SHP77 treated with DMSO at 0.1 percent for 48 hours (cell line): ENCODE measurements at regions not wholly inside any gene's neighbourhood (a gene's known extent, or its start where the extent isn't known, plus 50 kb on each side); places are given as distances from the start of the nearest gene placed in this dataset.
"Not testable (repeated sequence)": the region's sequence is repeated elsewhere in the genome, so short reads cannot be mapped to it uniquely, and the experiment has no call there.

Experiments
- DNase-seq: peaks from one replicate; lab custom pipeline; 2025; lab: John Stamatoyannopoulos, UW

DNA sequence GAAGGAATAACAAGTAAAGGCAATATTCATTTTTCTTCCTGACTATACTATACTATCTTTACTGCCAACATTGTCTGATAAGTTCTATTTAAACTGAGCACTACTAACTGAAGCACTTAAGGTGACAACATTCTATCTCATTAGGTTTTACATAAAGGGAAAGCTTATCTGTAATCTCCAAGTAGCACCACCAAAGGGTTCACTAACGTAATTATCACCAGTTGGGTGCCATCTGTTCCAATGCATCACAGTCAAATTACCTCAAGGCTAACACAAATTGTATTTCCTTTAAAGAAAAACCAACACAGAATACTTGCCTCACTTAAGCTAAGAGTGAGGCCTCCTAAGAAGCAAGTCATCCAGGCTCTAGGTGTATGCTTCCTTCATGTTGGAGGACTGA, 453.8 kb downstream of the RAP2B start:
- DNase-seq = no peak

DNA sequence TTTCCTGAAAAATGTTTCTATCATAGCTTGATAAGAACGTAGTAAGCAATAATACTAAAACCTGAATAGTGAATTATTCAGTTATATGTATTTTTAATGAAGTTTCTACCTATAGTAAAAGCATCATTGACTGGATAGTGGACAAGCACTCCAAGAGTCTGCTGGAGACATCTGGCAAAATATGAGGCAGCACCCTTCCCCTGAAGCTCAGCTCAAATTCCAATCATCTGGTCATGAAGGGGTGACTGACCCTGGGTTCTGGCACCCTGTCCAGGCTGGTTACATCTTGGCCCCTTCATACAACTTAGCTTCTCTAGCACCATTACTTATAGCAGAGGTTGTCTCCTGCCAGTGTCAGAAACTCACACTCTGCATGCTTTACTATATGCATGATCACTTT, 455.4 kb downstream of the RAP2B start:
- no peak for DNase-seq

- DNase-seq = no peak
Measured at GRCh38 chr3:153618176-153618575, 456.1 kb downstream of the RAP2B start.

DNA sequence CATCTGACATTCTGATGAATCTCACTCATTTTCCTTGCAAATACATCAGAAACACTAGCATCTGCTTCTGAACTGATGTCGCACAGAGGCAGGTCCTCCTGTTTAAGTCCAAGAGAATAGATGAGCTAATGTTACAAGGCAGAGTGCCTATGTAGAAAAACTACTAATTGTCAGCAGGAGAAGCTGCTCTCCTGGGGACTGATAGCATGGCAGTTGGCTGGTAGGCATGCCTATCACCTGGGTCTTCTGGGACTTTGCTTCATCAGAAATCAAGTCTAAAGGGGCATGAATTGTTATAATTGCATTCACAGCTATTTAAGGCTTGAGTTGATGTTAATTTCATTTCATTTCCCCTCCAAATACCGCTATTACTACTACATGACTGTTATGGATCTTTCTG, 457.2 kb downstream of the RAP2B start:
- DNase-seq = no peak

DNA sequence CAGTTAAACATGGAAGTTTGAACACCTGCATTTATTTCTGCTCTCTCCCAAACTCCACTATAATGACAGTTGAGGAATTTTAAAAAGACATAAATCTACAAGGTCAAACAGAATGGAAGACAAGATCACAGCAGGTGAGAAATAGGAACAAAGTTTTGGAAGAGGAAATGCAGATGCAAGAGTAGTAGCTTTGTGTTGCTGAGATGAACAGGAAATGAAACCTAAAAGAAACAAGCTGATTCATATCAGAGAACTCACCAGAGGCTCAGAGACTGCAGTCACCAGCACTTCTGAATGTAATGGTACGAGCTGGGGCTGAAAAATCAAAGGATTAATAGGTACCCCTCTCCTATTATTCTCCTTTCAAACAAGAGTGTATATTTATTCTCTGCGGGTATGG, 459.9 kb downstream of the RAP2B start:
- DNase-seq = no peak

DNA sequence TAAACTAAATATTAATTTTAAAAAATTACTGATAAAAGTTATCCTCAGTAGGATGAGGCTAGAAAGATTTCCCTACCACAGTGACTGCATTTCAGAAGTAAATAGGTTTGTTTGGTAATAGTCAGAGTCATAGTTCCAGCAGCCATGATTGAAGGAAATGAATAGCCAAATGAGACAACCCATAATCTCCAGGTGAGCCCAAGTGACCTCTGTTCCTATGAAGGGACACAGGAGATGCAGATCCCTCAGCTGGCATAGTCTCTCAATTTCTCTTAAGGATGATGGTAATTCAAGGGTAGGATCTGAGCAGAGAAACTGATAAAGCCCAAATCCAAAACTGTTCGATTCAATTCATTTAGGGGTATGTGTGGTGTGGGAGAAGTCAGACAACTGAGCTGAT, 461.8 kb downstream of the RAP2B start:
- no peak for DNase-seq

DNA sequence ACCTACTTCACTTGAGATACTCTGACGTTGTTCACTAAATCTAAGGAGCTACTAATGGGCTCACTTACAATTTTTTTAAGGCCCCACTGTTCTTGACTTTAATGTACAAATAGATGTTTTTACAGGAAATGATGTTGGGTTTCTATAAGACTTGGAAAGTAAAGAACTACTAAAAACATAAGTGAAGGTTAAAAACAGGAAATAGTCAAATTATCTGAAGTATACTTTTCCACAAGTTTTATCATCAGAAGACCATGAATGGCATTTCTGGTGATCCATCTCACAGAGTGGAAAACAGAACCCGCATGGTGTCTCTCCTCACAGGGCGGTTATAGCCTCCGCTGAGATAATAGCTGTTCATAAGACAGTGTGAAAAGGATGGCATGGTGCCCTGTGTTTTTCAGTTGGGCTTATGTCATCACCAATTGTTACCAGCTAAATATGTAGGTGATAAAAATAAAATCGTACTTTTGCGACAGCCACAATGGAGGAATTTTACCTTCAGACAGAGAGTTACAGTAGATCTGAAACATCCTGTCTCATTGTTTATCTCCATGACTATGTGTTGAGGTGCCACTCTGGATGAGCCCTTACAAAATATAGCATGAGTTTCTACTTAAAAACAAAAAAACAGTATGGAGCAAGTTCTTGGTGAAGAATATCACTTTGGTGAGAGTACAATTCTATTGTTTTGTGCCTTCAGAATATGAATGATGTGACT, 462.4 kb downstream of the RAP2B start:
- DNase-seq = no peak

DNA sequence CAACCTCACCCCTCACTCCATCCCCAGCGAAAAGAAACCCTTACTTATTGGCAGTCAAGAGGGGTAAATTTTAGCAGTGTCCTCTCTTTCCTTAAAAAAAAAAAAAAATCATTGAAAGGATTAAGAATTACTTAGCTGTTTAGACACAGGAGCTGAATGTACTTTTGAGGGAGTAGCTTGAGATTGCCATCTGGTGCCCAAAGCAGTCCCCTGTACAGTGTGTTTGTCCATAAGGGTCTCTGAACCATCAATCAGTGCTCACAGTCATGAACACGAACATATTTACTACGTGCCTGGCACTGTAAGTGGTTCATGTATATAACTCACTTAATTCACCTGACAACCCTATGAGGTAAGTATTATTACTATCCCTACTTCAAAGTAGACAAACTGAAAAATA, 463.5 kb downstream of the RAP2B start:
- DNase-seq = no peak

DNA sequence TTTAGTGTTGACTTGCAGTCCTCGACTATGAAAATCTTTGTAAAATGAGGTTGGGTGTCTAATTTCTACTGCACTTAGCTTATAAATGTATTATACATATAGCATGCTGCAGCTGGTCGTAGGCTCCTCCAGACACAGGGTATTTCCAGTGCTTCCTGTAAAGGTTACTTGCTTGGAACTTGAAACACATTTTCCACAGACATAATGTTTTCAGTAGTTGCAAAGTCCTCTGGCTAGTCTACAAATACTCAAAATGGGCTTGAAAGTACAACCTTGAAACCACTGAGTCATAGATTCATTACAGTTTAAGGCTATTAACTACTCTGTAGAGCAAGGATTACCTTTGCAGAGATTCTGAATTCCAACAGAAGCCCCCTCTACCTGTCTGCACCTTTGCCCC, 464.1 kb downstream of the RAP2B start:
- no peak for DNase-seq

DNA sequence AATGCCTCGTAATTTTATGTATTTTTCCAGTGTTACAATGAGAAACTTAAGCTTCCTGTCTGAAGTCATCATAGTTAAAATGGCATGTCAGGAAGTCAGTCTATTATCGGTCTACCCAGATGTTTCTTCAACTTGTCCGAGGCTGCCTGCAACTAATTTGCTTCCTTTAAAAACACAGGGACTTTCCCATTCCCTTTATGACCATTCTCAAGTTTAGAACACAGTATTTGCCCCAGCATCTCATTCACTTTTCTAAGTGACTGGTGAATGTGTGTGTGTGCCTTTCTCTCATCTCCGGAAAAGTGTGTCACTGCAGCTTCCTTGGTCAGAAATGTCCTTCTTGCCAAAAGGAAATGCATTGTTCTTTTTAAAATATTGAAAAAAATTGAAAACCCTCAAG, 466.6 kb downstream of the RAP2B start:
- DNase-seq = no peak

DNA sequence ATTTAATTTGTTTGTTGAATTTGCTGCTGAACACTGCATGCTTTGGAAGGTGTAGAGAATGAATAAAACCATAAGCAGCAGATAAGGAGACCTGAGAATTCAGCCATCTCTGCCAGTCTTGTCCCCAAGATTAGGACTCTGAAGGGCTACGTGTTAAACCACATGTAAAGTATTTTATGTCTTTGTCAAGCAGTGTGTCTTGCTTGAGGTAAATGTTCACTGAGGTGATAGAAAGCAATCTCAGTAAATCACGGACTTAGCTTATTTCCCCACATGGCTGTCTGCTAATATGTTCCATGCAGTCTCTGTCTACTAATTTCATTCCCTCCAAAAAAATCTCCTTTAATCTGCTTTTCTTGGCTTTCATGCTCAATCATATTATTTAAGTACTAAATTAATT, 467.1 kb downstream of the RAP2B start:
- DNase-seq = no peak

DNA sequence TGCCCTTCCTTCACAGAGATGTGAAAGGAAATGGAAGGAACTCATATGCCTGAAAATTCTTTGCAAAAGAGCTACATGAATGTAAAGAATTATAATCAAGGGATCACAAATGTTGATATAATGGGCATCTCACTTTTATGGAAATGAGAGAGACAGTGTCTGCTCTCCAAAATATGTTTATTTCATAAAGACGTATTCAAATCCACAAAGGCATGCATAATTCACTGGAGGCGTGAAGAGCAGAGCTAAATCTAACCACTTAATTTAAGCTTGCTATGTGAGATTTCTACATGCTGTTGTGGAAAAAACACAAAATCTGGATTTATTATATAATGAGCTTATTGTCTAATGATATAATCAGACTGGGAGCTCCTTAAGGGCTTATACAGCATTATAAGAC, 469.1 kb downstream of the RAP2B start:
- no peak for DNase-seq

DNA sequence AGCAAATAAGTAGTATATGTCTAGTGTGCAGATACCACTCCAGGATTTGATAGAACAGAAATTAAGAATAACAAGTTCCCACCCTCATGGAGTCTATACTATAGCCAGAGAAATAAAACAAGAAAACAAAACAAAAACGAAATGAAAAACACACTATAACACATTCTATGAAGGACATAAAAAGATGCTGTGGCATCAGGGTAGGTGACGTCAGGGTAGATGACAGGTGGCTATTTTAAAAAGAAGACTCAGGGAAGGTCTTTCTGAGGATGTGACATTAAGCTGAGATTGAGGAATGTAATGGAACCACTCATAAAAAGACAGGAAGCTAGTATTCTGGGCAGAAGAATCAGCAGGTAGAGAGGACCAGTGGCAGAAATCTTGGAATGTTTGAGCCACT, 469.6 kb downstream of the RAP2B start:
- no peak for DNase-seq

- no peak for DNase-seq
Measured at GRCh38 chr3:153633407-153633806, 471.4 kb downstream of the RAP2B start.

DNA sequence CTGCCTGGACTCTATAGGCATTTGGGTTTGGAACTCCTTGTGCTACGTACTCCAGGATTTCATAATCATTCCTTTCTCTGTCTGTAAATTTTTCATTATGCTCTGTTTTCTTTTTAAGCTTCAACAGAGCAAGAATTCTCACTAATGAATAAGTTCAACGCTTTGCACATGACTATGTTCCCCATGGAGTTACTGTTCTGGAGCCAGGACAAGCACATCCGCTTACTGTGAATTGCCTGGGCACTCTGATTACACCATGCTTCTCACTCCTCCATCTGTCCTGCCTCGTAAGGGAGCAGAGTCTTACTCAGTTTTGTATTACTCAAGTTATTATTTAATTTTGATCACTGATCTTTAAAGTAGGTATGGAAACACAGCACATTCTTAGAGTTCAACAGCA, 472.7 kb downstream of the RAP2B start:
- no peak for DNase-seq

- DNase-seq = no peak
Measured at GRCh38 chr3:153639631-153640030, 477.6 kb downstream of the RAP2B start.

- no peak for DNase-seq
Measured at GRCh38 chr3:153640689-153641665, 479.0 kb downstream of the RAP2B start.

GRCh38 chr3:153642576-153642975, 478.6 kb upstream of the ARHGEF26 start:
- not testable (repeated sequence) for DNase-seq

DNA sequence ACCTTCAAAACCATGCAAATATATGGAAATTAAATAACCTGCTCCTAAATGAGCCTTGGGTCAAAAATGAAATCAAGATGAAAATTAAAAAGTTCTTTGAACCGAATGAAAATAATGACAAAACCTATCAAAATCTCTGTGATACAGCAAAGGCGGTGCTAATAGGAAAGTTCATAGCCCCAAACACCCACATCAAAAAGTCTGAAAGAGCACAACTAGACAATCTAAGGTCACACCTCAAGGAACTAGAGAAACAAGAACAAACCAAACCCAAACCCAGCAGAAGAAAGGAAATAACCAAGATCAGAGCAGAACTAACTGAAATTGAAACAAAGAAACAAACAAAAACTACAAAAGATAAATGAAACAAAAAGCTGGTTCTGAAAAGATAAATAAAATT, 477.7 kb upstream of the ARHGEF26 start:
- DNase-seq = not testable (repeated sequence)

- no peak for DNase-seq
Measured at GRCh38 chr3:153649286-153649839, 471.8 kb upstream of the ARHGEF26 start.

- no peak for DNase-seq
Measured at GRCh38 chr3:153652076-153652475, 469.1 kb upstream of the ARHGEF26 start.

DNA sequence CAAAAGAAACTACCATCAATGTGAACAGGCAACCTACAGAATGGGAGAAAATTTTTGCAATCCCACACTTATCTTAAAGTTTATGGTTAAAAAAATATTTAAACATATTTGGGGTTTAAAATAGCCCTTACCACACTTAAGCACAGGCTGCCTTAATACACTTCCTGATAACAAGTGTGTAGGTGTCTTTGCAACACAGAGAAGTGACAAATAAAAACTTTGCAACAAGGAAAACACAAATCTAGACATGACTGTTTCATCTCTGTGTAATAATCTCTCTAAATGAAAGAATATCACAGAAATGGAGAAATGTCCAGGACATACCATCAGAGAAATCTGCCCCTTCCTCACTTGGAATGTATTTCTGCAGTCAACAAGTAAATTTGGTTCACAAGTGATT, 464.1 kb upstream of the ARHGEF26 start:
- no peak for DNase-seq

GRCh38 chr3:153657461-153657860, 463.7 kb upstream of the ARHGEF26 start:
- no peak for DNase-seq
